ENCODE measurements at regions not wholly inside any gene's neighbourhood (a gene's known extent, or its start where the extent isn't known, plus 50 kb on each side); places are given as distances from the start of the nearest gene placed in this dataset.

GRCh38 chr5:38607396-38607795 lies 51.0 kb upstream of the LIFR start:
- no peak for FAIRE-seq
- intact Hi-C loops (cut with DNase I): no loop called here
- peaks cover 6 to 48% (median 47%) of the 10 kb centered on the region in 3 donors for H3K4me1 ChIP-seq
- no peaks in the 10 kb centered on the region for H3K27me3 ChIP-seq
- H3K27ac ChIP-seq: peak overlapping the region in 2 of 4 donors; percentile 53 to 70
- no peaks in the 10 kb centered on the region for H3K36me3 ChIP-seq
- no peaks in the 10 kb centered on the region for H3K9me3 ChIP-seq
- 30 to 40% methylated on average over 3 of the region's 3 CpGs for WGBS, 2 donors
- no peak overlapping the region for H3K4me3 ChIP-seq
- ATAC-seq: peak; percentile 46 to 71 (median 64)
- no peak for TF ChIP-seq CTCF (IDR thresholded peaks at IDR 0.05)
- peak in 1 of 6 donors; percentile 14 for DNase-seq

- no peaks in the 10 kb centered on the region for H3K9me3 ChIP-seq
- H3K36me3 ChIP-seq: no peaks in the 10 kb centered on the region
- 21 to 26% methylated on average over 5 of the region's 5 CpGs for WGBS, 2 donors
- H3K27me3 ChIP-seq: no peaks in the 10 kb centered on the region
- peaks cover 9 to 51% (median 46%) of the 10 kb centered on the region in 3 donors for H3K4me1 ChIP-seq
- TF ChIP-seq CTCF (IDR thresholded peaks at IDR 0.05): no peak
- ATAC-seq (peak; percentile 85 to 91 (median 89)), DNase-seq (peak in 2 of 6 donors; percentile 44 to 54), FAIRE-seq (no peak)
- H3K4me3 ChIP-seq: no peak overlapping the region
- intact Hi-C loops (cut with DNase I): no loop called here
- peak overlapping the region in 3 of 4 donors; percentile 38 to 70 (median 53) for H3K27ac ChIP-seq
Observed at GRCh38 chr5:38607930-38608564, 51.6 kb upstream of the LIFR start.

- no peaks in the 10 kb centered on the region for H3K36me3 ChIP-seq
- H3K27ac ChIP-seq: peak overlapping the region in 3 of 4 donors; percentile 38 to 70 (median 53)
- H3K4me1 ChIP-seq: peaks cover 17 to 56% (median 54%) of the 10 kb centered on the region in 3 donors
- H3K27me3 ChIP-seq: no peaks in the 10 kb centered on the region
- no peak for FAIRE-seq
- intact Hi-C loops (cut with DNase I): no loop called here
- peak in 3 of 4 donors; percentile 29 to 59 (median 34) for ATAC-seq
- no peaks in the 10 kb centered on the region for H3K9me3 ChIP-seq
- no peak for DNase-seq
- no peak for TF ChIP-seq CTCF (IDR thresholded peaks at IDR 0.05)
- no peak overlapping the region for H3K4me3 ChIP-seq
- 50 to 57% methylated on average over 1 of the region's 1 CpG for WGBS, 2 donors
Observed at GRCh38 chr5:38608874-38609273, 52.4 kb upstream of the LIFR start.

GRCh38 chr5:38612851-38613250 lies 56.4 kb upstream of the LIFR start:
- no peaks in the 10 kb centered on the region for H3K27me3 ChIP-seq
- H3K9me3 ChIP-seq: no peaks in the 10 kb centered on the region
- H3K36me3 ChIP-seq: no peaks in the 10 kb centered on the region
- peaks cover 26 to 57% (median 52%) of the 10 kb centered on the region in 3 donors for H3K4me1 ChIP-seq
- H3K27ac ChIP-seq: no peak overlapping the region
- intact Hi-C loops (cut with DNase I): no loop called here
- ATAC-seq (no peak), FAIRE-seq (no peak), DNase-seq (no peak)
- no peak overlapping the region for H3K4me3 ChIP-seq
- no peak for TF ChIP-seq CTCF (IDR thresholded peaks at IDR 0.05)

GRCh38 chr5:38613490-38613889 lies 57.0 kb upstream of the LIFR start:
- no peak for TF ChIP-seq CTCF (IDR thresholded peaks at IDR 0.05)
- Histone ChIP-seq H3K27me3 (no peaks in the 10 kb centered on the region), H3K4me1 (peaks cover 26 to 52% (median 46%) of the 10 kb centered on the region in 3 donors), H3K9me3 (no peaks in the 10 kb centered on the region), H3K4me3 (no peak overlapping the region), H3K27ac (peak overlapping the region in 1 of 4 donors; percentile 81), H3K36me3 (no peaks in the 10 kb centered on the region)
- FAIRE-seq (no peak), ATAC-seq (peak in 2 of 4 donors; percentile 2 to 6), DNase-seq (no peak)
- intact Hi-C loops (cut with DNase I): no loop called here
- WGBS, 2 donors: 30 to 37% methylated on average over 3 of the region's 3 CpGs

All from pancreas (tissue), 10 donors.